GM10248 (cell line): ENCODE measurements at regions not wholly inside any gene's neighbourhood (a gene's known extent, or its start where the extent isn't known, plus 50 kb on each side); places are given as distances from the start of the nearest gene placed in this dataset.

Experiments used
- CTCF ChIA-PET: fragments of 300-600 bp; sonication (Branson Sonifier 250); formaldehyde crosslinking; extraction: SDS; loops from one replicate; lab custom pipeline; 2021; ENCODE audit warnings: antibody characterized with exemption; lab: Yijun Ruan, JAX
- POLR2A ChIA-PET: fragments of 350-650 bp; sonication (Branson Sonifier 250); formaldehyde crosslinking; extraction: SDS; loops from one replicate; lab custom pipeline; 2020; ENCODE audit warnings: antibody characterized with exemption; lab: Yijun Ruan, JAX
- DNase-seq: peaks from one replicate; pipeline ENCODE4 v3.0.0; 2012; ENCODE audit errors: extremely low spot score
- TF ChIP-seq, protein P1 (sequence below): IDR thresholded peaks from 2 replicates; pipeline ENCODE4 v1.5.1; 2012; ENCODE audit warnings: mild to moderate bottlenecking, low read depth; ENCODE audit errors: extremely low read depth, missing control alignments, control extremely low read depth

DNA sequence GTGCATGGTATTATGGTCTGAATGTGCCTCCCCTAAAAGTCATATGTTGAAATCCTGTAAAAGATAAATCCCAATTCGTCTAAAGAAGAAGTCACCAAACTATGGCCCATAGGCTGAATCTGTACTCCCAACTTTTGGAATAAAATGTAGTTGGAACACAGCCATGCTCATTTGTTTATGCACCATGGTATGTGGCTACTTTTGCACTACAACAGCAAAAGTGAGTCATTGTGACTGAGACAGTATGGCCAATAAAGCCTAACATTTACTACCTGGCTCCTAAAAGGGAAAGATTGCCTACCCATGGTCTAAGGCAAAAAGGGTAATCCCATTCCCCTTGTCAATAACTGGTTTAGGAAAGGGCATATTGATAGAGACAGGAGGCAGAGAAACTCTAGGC, 101.8 kb downstream of the LRIG3 start:
- no peak for DNase-seq
- ChIA-PET CTCF (no interaction called here), POLR2A (no interaction called here)
- TF ChIP-seq, protein P1, sequence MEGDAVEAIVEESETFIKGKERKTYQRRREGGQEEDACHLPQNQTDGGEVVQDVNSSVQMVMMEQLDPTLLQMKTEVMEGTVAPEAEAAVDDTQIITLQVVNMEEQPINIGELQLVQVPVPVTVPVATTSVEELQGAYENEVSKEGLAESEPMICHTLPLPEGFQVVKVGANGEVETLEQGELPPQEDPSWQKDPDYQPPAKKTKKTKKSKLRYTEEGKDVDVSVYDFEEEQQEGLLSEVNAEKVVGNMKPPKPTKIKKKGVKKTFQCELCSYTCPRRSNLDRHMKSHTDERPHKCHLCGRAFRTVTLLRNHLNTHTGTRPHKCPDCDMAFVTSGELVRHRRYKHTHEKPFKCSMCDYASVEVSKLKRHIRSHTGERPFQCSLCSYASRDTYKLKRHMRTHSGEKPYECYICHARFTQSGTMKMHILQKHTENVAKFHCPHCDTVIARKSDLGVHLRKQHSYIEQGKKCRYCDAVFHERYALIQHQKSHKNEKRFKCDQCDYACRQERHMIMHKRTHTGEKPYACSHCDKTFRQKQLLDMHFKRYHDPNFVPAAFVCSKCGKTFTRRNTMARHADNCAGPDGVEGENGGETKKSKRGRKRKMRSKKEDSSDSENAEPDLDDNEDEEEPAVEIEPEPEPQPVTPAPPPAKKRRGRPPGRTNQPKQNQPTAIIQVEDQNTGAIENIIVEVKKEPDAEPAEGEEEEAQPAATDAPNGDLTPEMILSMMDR, result no peak

DNA sequence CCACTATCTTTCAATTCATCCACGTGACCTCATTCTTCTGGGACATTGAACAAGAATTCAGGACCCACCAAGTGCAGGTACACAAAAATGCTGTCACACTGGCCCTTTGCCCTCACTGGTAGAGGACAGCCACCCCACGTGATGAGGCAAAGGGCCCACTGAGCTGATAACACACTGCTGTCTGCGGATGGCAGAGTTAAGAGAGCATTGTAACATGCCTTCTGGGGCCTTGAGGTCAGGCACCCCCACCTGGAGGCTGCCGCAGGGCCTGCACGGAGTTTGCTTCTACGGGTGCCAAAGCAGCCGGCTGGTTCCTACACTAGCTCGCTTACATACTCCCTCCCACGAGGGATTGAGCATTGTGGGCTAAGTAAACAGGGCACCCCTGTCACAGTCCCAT, 101.0 kb downstream of the LRIG3 start:
- no peak for DNase-seq
- TF ChIP-seq, protein P1, result no peak
- CTCF ChIA-PET, result interaction anchor here (1.0 kb wide), 1 partner anchor 9 kb away, joined by 3 read pairs; no protein-coding TSS in a partner anchor
- POLR2A ChIA-PET, result no interaction called here

DNA sequence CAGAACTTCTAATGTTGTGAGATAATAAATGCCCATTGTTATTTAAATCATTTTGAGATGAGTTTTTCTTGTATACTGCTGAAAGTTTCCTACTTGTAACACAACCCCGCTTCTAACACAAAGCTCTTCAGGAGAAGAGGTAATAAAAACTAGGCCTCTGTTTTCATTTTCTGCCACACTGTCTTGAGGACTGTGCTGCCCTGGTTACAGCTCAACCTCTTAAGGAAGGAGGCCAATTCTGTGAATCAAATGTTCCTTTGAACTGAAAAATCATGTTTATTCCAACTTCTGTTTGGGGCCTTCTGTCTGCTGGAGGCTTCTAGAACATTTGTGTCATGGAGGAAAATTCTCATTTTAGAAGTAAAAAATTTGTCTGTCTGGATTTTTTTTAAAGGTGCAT, 100.3 kb downstream of the LRIG3 start:
- DNase-seq, result no peak
- TF ChIP-seq, protein P1, result no peak
- ChIA-PET POLR2A (no interaction called here), CTCF (interaction anchor here (0.9 to 1.0 kb wide), 2 partner anchors 9 to 41 kb away, joined by 3 read pairs; no protein-coding TSS in a partner anchor)
